Kidney epithelial cell (primary cell): ENCODE measurements at regions not wholly inside any gene's neighbourhood (a gene's known extent, or its start where the extent isn't known, plus 50 kb on each side); places are given as distances from the start of the nearest gene placed in this dataset.

Experiments
- DNase-seq: peaks from one replicate; pipeline ENCODE4 v3.0.0-alpha.2; 2010; ENCODE audit warnings: low read depth
- H3K27me3 ChIP-seq: 2 replicates; pipeline ENCODE4 v1.6.0; 2011; ENCODE audit warnings: low read length; ENCODE audit not compliant: control insufficient read depth, insufficient read depth
- H3K36me3 ChIP-seq: 2 replicates; pipeline ENCODE4 v1.5.1; 2011; ENCODE audit warnings: low read length; ENCODE audit not compliant: control insufficient read depth, insufficient read depth
- H3K4me3 ChIP-seq: 2 replicates; pipeline ENCODE4 v1.5.1; 2011; ENCODE audit warnings: low read depth, mild to moderate bottlenecking, control low read depth, low read length
- TF ChIP-seq, protein P1 (sequence below): IDR thresholded peaks from 2 replicates; pipeline ENCODE4 v1.5.1; 2011; ENCODE audit warnings: mild to moderate bottlenecking, moderate library complexity, low read length, control low read depth, inconsistent platforms; ENCODE audit not compliant: insufficient read depth, poor library complexity, severe bottlenecking

DNA sequence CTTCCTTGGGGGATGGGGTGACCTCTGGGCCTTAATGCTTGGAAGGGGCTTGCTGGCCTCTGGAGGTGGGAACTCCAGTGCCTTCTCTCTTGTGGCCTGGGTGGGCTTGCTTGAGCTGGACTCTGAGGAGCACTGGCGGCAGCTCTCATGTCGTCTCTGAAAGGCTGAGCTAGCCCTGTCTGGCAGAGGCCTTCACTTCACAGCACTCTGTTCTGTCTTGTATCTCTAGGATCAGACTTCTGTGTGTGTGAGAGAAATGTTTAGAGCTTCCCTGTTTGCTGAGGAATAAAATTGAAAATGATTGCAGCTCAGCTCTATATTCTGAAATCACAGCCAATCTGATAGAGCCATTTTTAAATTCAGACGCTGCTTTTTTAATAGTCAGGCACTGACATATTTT, 185.3 kb downstream of the KCNRG start:
- no peak for DNase-seq
- TF ChIP-seq, protein P1, sequence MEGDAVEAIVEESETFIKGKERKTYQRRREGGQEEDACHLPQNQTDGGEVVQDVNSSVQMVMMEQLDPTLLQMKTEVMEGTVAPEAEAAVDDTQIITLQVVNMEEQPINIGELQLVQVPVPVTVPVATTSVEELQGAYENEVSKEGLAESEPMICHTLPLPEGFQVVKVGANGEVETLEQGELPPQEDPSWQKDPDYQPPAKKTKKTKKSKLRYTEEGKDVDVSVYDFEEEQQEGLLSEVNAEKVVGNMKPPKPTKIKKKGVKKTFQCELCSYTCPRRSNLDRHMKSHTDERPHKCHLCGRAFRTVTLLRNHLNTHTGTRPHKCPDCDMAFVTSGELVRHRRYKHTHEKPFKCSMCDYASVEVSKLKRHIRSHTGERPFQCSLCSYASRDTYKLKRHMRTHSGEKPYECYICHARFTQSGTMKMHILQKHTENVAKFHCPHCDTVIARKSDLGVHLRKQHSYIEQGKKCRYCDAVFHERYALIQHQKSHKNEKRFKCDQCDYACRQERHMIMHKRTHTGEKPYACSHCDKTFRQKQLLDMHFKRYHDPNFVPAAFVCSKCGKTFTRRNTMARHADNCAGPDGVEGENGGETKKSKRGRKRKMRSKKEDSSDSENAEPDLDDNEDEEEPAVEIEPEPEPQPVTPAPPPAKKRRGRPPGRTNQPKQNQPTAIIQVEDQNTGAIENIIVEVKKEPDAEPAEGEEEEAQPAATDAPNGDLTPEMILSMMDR = no peak
- H3K36me3 ChIP-seq = no peaks in the 10 kb centered on the region
- H3K27me3 ChIP-seq = no peaks in the 10 kb centered on the region
- no peak overlapping the region for H3K4me3 ChIP-seq

DNA sequence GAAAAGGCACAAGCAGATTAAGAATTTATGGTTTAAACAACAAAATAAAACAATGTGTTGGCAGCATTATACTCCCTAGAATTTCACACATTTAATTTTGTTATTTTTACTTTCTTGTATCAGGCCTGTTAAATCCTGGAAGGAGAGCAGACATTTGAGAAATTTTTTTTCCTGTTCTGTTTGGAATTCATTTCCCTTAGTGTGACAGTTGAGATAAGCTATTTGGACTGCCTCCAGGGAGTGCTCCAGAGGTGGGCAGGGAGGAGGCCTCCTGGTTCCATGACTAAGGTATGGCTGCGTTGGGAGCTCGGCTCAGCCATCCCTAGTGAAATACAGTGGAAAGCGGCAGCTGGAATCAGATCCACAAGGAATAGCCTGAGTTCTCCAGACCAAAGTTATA, 185.7 kb downstream of the KCNRG start:
- Histone ChIP-seq H3K4me3 (no peak overlapping the region), H3K36me3 (no peaks in the 10 kb centered on the region), H3K27me3 (no peaks in the 10 kb centered on the region)
- no peak for DNase-seq
- TF ChIP-seq, protein P1 = no peak

DNA sequence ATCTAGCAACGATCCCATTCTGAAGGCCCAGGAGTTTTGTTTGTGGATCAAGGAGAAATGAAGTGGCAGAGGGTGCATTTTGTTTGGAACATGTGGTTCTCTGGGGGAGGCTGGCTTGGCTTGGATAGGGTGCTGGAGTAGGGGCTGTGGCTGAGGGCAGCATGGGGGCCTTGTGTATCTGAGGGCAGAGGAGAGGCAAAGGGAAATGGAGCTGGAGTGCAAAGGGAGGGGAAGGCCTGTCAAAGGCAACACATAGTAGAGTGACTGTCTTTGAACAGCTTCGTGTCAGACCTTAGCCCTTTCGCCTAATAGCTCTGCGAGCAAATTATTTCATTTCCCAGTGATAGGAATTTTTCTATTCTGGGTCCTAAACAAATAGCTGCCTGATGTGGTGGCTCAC, 187.2 kb downstream of the KCNRG start:
- Histone ChIP-seq H3K36me3 (no peaks in the 10 kb centered on the region), H3K27me3 (no peaks in the 10 kb centered on the region), H3K4me3 (no peak overlapping the region)
- DNase-seq = no peak
- TF ChIP-seq, protein P1 = no peak

DNA sequence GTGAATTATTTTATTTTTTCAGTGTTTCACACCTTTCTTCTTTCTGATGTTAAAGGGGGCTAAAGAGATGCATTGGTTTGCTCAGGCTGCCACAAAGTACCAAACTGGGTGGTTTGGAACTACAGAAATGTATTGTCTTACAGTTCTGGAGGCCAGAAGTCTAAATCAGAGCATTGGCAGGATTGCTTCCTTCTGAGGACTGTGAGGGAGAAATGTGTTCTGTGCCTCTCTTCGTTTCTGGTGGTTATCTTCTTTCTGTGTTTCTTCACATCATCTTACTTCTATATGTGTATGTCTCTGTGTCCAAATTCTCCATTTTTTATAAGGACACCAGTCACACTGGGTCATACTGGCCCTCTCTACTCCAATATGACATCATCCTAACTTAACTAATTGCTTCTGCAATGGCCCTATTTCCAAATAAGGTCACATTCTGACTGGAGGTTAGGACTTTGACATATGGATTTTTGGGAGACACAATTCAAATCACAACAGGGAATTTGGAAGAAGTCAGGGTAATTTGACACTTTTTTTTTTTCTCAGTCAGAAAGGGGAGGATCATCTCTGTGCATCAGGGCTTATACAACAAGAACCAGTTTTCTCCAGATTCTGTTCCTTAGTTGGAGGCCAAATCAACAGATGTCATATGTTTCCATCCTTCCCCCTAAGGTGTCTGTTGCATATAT, 188.2 kb downstream of the KCNRG start:
- TF ChIP-seq, protein P1 = no peak
- Histone ChIP-seq H3K27me3 (no peaks in the 10 kb centered on the region), H3K36me3 (no peaks in the 10 kb centered on the region), H3K4me3 (no peak overlapping the region)
- no peak for DNase-seq

DNA sequence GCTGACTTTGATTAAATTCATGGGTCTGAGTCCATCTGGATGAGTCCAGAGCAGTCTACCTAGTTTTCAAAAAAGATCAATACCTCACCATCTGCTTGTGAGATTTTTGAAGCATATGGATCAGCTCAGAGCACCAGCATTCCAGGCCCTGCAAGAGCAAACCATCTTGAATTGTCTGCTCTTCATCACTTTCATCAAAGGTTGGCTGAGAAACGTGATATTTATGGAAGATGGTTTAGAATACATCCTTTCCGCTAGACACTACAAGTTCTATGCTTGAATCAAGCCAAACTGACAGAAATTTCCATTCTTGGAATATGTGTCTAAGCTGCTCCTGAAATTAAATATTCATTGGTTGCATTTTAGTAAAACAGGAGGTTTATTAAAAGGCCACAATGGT, 190.3 kb downstream of the KCNRG start:
- Histone ChIP-seq H3K36me3 (no peaks in the 10 kb centered on the region), H3K27me3 (no peaks in the 10 kb centered on the region), H3K4me3 (no peak overlapping the region)
- TF ChIP-seq, protein P1 = no peak
- no peak for DNase-seq

DNA sequence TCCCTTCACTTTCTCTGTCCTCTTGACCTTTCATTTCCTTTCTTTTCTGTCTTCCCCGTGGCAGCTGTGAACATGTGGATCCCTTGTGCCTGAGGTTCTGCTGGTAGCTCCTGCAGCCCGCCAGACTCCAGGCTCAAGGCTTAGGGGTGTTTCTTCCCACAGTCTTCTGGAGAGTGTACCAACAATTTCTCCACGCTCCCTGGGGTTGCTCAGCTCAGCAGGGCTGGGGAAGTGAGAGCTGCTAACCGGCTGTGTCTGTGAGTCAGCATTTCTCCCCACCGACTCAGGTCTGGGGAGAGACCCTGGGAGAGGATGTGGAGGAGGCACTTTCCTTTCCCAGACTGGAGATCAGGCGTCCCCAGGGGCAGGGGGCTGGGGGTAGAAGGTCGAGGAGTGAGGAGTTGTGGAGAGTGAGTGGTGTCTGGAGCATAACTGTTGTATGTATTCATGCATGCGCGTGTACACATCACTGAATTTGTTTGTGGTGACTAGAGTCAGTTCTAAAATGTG, 193.6 kb downstream of the KCNRG start:
- TF ChIP-seq, protein P1 = no peak
- DNase-seq = peak; percentile 54
- H3K4me3 ChIP-seq = no peak overlapping the region

More for the DNA sequence above, 193.6 kb downstream of the KCNRG start:
- Histone ChIP-seq H3K27me3 (no peaks in the 10 kb centered on the region), H3K36me3 (no peaks in the 10 kb centered on the region)
